ENCODE measurements at regions not wholly inside any gene's neighbourhood (a gene's known extent, or its start where the extent isn't known, plus 50 kb on each side); places are given as distances from the start of the nearest gene placed in this dataset.

DNA sequence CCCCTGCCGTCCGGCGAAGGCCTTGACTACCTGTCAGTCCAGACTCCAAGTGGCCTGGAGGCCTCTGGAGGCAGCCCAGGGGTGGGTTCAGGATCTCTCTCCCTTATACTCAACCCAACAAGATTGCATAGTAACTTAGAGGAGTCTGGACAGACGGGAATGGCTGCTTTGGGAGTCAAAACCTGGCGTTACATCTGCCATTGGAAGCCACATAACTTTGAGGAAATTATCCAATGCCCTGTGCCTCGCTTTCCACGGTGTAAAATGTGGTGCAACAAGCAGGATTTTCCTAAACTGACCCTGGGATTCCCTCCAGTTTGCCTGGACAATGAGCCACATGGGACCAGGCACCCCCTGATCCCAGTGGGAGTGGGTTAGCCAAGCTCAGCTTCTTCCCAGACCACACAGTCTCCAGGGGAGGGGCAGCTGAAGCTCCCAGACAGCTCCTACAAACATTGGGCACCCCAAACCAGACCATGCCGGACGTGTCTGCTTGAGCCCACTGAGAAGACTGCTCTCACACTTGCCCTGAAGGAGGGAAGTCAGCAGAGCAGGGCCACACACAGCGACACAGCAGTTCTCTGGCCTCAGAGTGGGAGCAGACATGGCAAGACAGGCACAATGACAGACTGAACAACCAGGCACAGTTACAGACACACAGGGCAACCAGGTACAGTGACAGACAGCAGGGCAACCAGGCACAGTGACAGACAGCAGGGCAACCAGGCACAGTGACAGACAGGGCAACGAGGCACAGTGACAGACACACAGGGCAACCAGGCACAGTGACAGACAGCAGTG is 65.6 kb upstream of the RAB6C start:
- Histone ChIP-seq H3K9ac (ENCODE audit: low read length) (no peak overlapping the region), H2AFZ (ENCODE audit: low read length) (no peak overlapping the region), H3K79me2 (ENCODE audit: low read length) (no peaks in the 10 kb centered on the region), H3K9me3 (ENCODE audit: low read length) (no peaks in the 10 kb centered on the region), H3F3A (ENCODE audit: low read length, unreplicated experiment) (no peaks in the 10 kb centered on the region), H3K27ac (ENCODE audit: low read length) (no peak overlapping the region), H3K36me3 (ENCODE audit: low read depth, low read length) (no peaks in the 10 kb centered on the region), H4K20me1 (ENCODE audit: low read length) (no peaks in the 10 kb centered on the region), H3K27me3 (ENCODE audit: low read length) (peaks cover 18% of the 10 kb centered on the region), H3K4me2 (ENCODE audit: low read length) (no peak overlapping the region), H3K4me1 (ENCODE audit: insufficient read depth, low read length) (no peaks in the 10 kb centered on the region), H3K9me2 (replicated peaks; ENCODE audit: low read length) (no peaks in the 10 kb centered on the region), H3K4me3 (ENCODE audit: low read length) (no peak overlapping the region)
- intact Hi-C loops (cut with micrococcal nuclease) = no loop called here
- ChIA-PET POLR2A (ENCODE audit: unreplicated experiment) (no interaction called here), CTCF (no interaction called here)
- DNase-seq (no peak), ATAC-seq (no peak)
- BruUV-seq (replicated peaks) = no TSS peak
- TF ChIP-seq EZH2phosphoT487 (IDR thresholded peaks at IDR 0.05; ENCODE audit: borderline replicate concordance, low read length) (no peak), EZH2 (IDR thresholded peaks at IDR 0.05; ENCODE audit: low read length, unreplicated experiment) (no peak)
- TF ChIP-seq, protein P1, sequence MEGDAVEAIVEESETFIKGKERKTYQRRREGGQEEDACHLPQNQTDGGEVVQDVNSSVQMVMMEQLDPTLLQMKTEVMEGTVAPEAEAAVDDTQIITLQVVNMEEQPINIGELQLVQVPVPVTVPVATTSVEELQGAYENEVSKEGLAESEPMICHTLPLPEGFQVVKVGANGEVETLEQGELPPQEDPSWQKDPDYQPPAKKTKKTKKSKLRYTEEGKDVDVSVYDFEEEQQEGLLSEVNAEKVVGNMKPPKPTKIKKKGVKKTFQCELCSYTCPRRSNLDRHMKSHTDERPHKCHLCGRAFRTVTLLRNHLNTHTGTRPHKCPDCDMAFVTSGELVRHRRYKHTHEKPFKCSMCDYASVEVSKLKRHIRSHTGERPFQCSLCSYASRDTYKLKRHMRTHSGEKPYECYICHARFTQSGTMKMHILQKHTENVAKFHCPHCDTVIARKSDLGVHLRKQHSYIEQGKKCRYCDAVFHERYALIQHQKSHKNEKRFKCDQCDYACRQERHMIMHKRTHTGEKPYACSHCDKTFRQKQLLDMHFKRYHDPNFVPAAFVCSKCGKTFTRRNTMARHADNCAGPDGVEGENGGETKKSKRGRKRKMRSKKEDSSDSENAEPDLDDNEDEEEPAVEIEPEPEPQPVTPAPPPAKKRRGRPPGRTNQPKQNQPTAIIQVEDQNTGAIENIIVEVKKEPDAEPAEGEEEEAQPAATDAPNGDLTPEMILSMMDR (conservative IDR thresholded peaks at IDR 0.05; ENCODE audit: low read depth, low read length) = no peak

DNA sequence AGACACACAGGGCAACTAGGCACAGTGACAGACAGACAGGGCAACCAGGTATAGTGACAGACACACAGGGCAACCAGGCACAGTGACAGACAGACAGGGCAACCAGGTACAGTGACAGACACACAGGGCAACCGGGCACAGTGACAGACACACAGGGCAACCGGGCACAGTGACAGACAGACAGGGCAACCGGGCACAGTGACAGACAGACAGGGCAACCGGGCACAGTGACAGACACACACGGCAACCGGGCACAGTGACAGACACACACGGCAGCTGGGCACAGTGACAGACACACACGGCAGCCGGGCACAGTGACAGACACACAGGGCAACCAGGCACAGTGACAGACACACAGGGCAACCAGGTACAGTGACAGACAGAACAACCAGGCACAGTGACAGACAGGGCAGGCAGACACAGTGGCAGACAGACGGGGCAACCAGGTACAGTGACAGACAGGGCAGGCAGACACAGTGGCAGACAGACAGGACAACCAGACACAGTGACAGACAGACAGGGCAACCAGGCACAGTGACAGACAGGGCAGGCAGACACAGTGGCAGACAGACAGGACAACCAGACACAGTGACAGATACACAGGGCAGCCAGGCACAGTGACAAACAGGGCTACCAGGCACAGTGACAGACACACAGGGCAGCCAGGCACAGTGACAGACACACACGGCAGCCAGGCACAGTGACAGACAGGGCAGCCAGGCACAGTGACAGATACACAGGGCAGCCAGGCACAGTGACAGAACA is 64.7 kb upstream of the RAB6C start:
- no peak overlapping the region for H3K4me3 ChIP-seq (ENCODE audit: low read length)
- no peak overlapping the region for H3K9ac ChIP-seq (ENCODE audit: low read length)
- no peak overlapping the region for H3K27ac ChIP-seq (ENCODE audit: low read length)
- DNase-seq (no peak), ATAC-seq (no peak)
- H3K4me2 ChIP-seq (ENCODE audit: low read length) = no peak overlapping the region
- intact Hi-C loops (cut with micrococcal nuclease) = no loop called here
- peaks cover 15% of the 10 kb centered on the region; the same call in 1 of the 2 replicates for H3K27me3 ChIP-seq (ENCODE audit: low read length)
- no peaks in the 10 kb centered on the region for H3F3A ChIP-seq (ENCODE audit: low read length, unreplicated experiment)
- no peaks in the 10 kb centered on the region for H3K79me2 ChIP-seq (ENCODE audit: low read length)
- H3K36me3 ChIP-seq (ENCODE audit: low read depth, low read length) = no peaks in the 10 kb centered on the region
- no peak overlapping the region for H2AFZ ChIP-seq (ENCODE audit: low read length)
- no peaks in the 10 kb centered on the region for H4K20me1 ChIP-seq (ENCODE audit: low read length)
- BruUV-seq (replicated peaks) = no TSS peak
- ChIA-PET POLR2A (ENCODE audit: unreplicated experiment) (no interaction called here), CTCF (no interaction called here)
- no peak for TF ChIP-seq EZH2phosphoT487 (IDR thresholded peaks at IDR 0.05; ENCODE audit: borderline replicate concordance, low read length)
- no peak for TF ChIP-seq EZH2 (IDR thresholded peaks at IDR 0.05; ENCODE audit: low read length, unreplicated experiment)
- TF ChIP-seq, protein P1 (conservative IDR thresholded peaks at IDR 0.05; ENCODE audit: low read depth, low read length) = no peak
- no peaks in the 10 kb centered on the region for H3K9me2 ChIP-seq (replicated peaks; ENCODE audit: low read length)
- 0 out of 2 replicates have a peak, but pooled peaks cover 1% of the 10 kb centered on the region for H3K9me3 ChIP-seq (ENCODE audit: low read length)
- H3K4me1 ChIP-seq (ENCODE audit: insufficient read depth, low read length) = no peaks in the 10 kb centered on the region
